ENCODE measurements at regions not wholly inside any gene's neighbourhood (a gene's known extent, or its start where the extent isn't known, plus 50 kb on each side); places are given as distances from the start of the nearest gene placed in this dataset.

DNA sequence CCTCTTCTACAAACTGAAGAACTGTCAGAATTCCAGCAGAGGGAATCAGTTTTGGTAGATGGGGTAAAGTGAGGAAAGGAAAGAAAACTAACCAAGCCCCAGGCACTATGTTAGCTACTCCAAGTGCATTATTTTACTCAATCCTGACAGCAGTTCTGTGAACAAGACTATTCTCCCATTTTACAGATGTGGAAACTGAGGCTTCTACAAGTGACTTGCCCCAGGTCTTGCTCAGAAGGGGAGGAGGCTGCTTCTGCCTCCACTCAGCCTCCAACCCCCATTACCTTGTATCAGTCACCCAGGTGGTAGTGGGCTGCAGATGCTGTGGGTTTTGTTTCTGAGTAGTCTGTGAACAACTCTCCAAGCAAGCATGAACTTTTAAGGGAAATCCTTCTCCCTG, 315.2 kb upstream of the MAF start:
- TF ChIP-seq, protein P1, sequence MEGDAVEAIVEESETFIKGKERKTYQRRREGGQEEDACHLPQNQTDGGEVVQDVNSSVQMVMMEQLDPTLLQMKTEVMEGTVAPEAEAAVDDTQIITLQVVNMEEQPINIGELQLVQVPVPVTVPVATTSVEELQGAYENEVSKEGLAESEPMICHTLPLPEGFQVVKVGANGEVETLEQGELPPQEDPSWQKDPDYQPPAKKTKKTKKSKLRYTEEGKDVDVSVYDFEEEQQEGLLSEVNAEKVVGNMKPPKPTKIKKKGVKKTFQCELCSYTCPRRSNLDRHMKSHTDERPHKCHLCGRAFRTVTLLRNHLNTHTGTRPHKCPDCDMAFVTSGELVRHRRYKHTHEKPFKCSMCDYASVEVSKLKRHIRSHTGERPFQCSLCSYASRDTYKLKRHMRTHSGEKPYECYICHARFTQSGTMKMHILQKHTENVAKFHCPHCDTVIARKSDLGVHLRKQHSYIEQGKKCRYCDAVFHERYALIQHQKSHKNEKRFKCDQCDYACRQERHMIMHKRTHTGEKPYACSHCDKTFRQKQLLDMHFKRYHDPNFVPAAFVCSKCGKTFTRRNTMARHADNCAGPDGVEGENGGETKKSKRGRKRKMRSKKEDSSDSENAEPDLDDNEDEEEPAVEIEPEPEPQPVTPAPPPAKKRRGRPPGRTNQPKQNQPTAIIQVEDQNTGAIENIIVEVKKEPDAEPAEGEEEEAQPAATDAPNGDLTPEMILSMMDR (conservative IDR thresholded peaks at IDR 0.05; ENCODE audit: low read length) = no peak
- no peak for TF ChIP-seq EZH2phosphoT487 (IDR thresholded peaks at IDR 0.05; ENCODE audit: borderline replicate concordance)
